ENCODE measurements at regions not wholly inside any gene's neighbourhood (a gene's known extent, or its start where the extent isn't known, plus 50 kb on each side); places are given as distances from the start of the nearest gene placed in this dataset.

DNA sequence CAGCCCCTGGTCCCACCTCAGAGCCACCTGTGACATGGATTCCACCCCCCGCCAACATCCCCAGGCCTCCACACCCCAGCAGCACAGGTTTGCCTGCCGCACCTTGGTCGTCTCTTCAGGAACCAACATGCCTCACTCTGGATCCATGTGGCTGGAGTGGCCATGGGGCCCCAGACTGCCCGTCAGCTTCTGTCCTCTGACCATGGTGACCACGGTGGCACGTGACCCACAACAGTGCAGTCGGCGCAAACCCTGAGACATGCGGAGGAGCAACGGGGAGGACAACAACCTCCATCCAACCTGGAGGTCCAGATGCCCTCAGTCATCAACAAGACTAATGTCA, 85.6 kb downstream of the ANKRD60 start:
- no peak for TF ChIP-seq EZH2phosphoT487 (IDR thresholded peaks at IDR 0.05; ENCODE audit: borderline replicate concordance, low read depth, low read length)
- TF ChIP-seq, protein P1, sequence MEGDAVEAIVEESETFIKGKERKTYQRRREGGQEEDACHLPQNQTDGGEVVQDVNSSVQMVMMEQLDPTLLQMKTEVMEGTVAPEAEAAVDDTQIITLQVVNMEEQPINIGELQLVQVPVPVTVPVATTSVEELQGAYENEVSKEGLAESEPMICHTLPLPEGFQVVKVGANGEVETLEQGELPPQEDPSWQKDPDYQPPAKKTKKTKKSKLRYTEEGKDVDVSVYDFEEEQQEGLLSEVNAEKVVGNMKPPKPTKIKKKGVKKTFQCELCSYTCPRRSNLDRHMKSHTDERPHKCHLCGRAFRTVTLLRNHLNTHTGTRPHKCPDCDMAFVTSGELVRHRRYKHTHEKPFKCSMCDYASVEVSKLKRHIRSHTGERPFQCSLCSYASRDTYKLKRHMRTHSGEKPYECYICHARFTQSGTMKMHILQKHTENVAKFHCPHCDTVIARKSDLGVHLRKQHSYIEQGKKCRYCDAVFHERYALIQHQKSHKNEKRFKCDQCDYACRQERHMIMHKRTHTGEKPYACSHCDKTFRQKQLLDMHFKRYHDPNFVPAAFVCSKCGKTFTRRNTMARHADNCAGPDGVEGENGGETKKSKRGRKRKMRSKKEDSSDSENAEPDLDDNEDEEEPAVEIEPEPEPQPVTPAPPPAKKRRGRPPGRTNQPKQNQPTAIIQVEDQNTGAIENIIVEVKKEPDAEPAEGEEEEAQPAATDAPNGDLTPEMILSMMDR (conservative IDR thresholded peaks at IDR 0.05; ENCODE audit: low read length), result no peak
- BruUV-seq (replicated peaks), result no TSS peak

DNA sequence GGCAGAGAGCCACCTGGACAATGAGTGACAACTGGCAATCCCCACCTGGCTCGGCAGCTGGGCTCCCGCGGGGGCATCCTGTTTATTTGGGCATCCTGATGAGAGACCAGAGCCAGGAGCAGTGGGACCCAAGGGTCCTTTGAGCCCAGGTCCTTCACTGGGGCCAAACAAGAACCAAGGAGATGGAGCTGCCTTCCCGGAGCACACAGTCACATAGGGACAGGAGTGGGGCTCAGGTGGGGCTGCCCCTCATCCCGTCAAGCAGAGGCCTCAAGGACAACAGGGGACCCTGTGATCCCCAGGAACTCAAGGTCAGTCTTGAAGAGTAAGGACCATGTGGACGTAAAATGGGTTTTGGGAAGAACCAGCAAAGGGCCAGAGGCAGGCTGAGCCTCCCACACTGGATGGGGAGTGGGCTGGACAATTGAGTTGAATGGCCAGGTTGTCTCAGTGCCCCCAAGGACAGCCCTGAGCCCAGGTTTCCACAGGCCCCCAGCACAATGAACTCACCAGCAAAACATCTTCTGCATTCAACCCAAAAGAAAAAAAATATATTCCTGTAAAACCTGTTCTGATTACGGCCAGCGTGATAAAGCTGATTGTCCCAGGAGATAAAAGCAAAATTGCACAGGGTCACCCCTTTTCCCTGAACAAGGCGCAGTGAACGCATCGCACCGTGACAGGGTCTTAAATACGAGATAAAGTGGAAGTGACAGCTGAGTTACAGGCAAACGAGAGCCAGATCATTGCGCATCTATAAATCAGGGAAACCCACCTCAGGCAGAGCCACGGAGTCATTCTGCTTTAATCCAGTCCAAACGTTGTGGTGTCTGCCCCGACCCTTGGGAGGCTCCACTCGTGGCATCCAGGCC, 86.2 kb downstream of the ANKRD60 start:
- H3K4me2 ChIP-seq (ENCODE audit: low read length), result no peak overlapping the region

More for the DNA sequence above, 85.6 kb downstream of the ANKRD60 start:
- POLR2A ChIA-PET, result interaction anchor here (0.7 kb wide), 1 partner anchor 196 kb away, joined by 3 read pairs; no protein-coding TSS in a partner anchor
- H4K20me1 ChIP-seq (ENCODE audit: insufficient read depth, low read length), result no peaks in the 10 kb centered on the region
- no peaks in the 10 kb centered on the region for H3K9me3 ChIP-seq (ENCODE audit: low read length)
- no peak overlapping the region for H3K4me3 ChIP-seq (ENCODE audit: low read depth, low read length, poor library complexity, severe bottlenecking)
- H3K27ac ChIP-seq (ENCODE audit: low read depth, low read length, poor library complexity, severe bottlenecking), result no peak overlapping the region
- no peak overlapping the region for H3K4me2 ChIP-seq (ENCODE audit: low read length)
- CTCF ChIA-PET (ENCODE audit: unreplicated experiment), result no interaction called here
- no peaks in the 10 kb centered on the region for H3K79me2 ChIP-seq (ENCODE audit: insufficient read depth, low read depth, low read length)
- H3K9me2 ChIP-seq (ENCODE audit: insufficient read depth, low read length), result no peaks in the 10 kb centered on the region
- no peaks in the 10 kb centered on the region for H3K36me3 ChIP-seq (ENCODE audit: insufficient read depth, low read length)
- intact Hi-C loops (cut with micrococcal nuclease; ENCODE audit: unreplicated experiment), result no loop called here
- DNase-seq (ENCODE audit: low spot score), result no peak
- H2AFZ ChIP-seq (ENCODE audit: low read length), result no peak overlapping the region
- H3K4me1 ChIP-seq (ENCODE audit: insufficient read depth, low read length, poor library complexity, severe bottlenecking), result no peaks in the 10 kb centered on the region

More for the DNA sequence above, 86.2 kb downstream of the ANKRD60 start:
- no peak for DNase-seq (ENCODE audit: low spot score)
- H3K9me2 ChIP-seq (ENCODE audit: insufficient read depth, low read length), result no peaks in the 10 kb centered on the region
- H3K4me3 ChIP-seq (ENCODE audit: low read depth, low read length, poor library complexity, severe bottlenecking), result no peak overlapping the region
- H2AFZ ChIP-seq (ENCODE audit: low read length), result no peak overlapping the region
- no TSS peak for BruUV-seq (replicated peaks)
- TF ChIP-seq, protein P1 (conservative IDR thresholded peaks at IDR 0.05; ENCODE audit: low read length), result no peak
- no peak for TF ChIP-seq EZH2phosphoT487 (IDR thresholded peaks at IDR 0.05; ENCODE audit: borderline replicate concordance, low read depth, low read length)
- CTCF ChIA-PET (ENCODE audit: unreplicated experiment), result no interaction called here
- no peaks in the 10 kb centered on the region for H3K4me1 ChIP-seq (ENCODE audit: insufficient read depth, low read length, poor library complexity, severe bottlenecking)
- intact Hi-C loops (cut with micrococcal nuclease; ENCODE audit: unreplicated experiment), result no loop called here
- H3K36me3 ChIP-seq (ENCODE audit: insufficient read depth, low read length), result no peaks in the 10 kb centered on the region
- no peak overlapping the region for H3K27ac ChIP-seq (ENCODE audit: low read depth, low read length, poor library complexity, severe bottlenecking)
- H4K20me1 ChIP-seq (ENCODE audit: insufficient read depth, low read length), result no peaks in the 10 kb centered on the region
- H3K79me2 ChIP-seq (ENCODE audit: insufficient read depth, low read depth, low read length), result no peaks in the 10 kb centered on the region
- no peaks in the 10 kb centered on the region for H3K9me3 ChIP-seq (ENCODE audit: low read length)
- POLR2A ChIA-PET, result interaction anchor here (0.7 kb wide), 1 partner anchor 195 kb away, joined by 3 read pairs; no protein-coding TSS in a partner anchor

Data from OCI-LY7 (cell line).